Fibroblast of mammary gland (primary cell): ENCODE measurements at regions not wholly inside any gene's neighbourhood (a gene's known extent, or its start where the extent isn't known, plus 50 kb on each side); places are given as distances from the start of the nearest gene placed in this dataset.
"Not testable (repeated sequence)": the region's sequence is repeated elsewhere in the genome, so short reads cannot be mapped to it uniquely, and the experiment has no call there.

Experiments used
- DNase-seq: peaks from one replicate; pipeline ENCODE4 v3.0.0-alpha.2; 2010; ENCODE audit warnings: low read depth
- H3K4me3 ChIP-seq: 2 replicates; pipeline ENCODE4 v1.5.1; 2011; ENCODE audit warnings: low read depth, mild to moderate bottlenecking, low read length, moderate library complexity; ENCODE audit not compliant: control insufficient read depth
- TF ChIP-seq, protein P1 (sequence below): conservative IDR thresholded peaks from 2 replicates; pipeline ENCODE4 v1.5.1; 2011; ENCODE audit warnings: low read depth, low read length, inconsistent platforms; ENCODE audit not compliant: control insufficient read depth, insufficient read depth

DNA sequence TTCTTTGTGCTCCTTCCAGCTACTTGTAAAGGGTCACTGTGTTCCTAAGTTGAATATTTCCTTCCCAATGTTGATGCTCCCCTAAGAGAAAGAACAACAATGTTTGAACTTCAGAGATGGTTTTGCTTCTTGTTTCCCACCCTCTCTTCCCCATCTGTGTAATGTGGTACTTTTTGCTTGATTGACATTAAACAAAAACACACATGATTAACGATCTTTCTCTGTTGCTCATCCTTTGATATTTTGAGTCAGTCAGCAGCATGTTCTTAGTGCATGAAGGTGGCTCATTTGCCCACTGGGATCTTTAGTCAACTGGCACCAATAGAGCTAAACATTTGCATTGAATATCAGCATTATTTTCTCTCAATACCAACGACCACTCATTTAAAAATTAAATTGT lies 313.0 kb upstream of the RIOK2 start:
- H3K4me3 ChIP-seq = no peak overlapping the region
- no peak for DNase-seq
- TF ChIP-seq, protein P1, sequence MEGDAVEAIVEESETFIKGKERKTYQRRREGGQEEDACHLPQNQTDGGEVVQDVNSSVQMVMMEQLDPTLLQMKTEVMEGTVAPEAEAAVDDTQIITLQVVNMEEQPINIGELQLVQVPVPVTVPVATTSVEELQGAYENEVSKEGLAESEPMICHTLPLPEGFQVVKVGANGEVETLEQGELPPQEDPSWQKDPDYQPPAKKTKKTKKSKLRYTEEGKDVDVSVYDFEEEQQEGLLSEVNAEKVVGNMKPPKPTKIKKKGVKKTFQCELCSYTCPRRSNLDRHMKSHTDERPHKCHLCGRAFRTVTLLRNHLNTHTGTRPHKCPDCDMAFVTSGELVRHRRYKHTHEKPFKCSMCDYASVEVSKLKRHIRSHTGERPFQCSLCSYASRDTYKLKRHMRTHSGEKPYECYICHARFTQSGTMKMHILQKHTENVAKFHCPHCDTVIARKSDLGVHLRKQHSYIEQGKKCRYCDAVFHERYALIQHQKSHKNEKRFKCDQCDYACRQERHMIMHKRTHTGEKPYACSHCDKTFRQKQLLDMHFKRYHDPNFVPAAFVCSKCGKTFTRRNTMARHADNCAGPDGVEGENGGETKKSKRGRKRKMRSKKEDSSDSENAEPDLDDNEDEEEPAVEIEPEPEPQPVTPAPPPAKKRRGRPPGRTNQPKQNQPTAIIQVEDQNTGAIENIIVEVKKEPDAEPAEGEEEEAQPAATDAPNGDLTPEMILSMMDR = no peak

DNA sequence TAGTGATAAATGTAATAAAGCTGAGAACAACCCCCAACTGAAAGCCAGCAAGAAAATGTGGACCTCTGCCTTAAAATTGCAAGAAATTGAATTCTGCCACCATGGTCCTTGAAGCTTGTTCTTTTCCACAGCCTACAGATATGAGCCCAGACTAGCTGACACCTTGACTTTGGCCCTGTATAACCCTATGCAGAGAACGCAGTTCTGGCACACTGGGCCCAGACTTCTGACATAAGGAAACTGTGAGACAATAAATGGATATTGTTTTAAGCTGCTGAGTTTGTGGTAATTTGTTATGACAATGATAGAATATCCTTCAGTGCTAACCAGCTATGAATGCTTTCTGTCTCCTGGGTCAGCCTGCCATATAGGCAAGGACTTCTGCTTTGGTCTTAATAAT lies 315.6 kb upstream of the RIOK2 start:
- TF ChIP-seq, protein P1 = no peak
- DNase-seq = no peak
- H3K4me3 ChIP-seq = no peak overlapping the region

DNA sequence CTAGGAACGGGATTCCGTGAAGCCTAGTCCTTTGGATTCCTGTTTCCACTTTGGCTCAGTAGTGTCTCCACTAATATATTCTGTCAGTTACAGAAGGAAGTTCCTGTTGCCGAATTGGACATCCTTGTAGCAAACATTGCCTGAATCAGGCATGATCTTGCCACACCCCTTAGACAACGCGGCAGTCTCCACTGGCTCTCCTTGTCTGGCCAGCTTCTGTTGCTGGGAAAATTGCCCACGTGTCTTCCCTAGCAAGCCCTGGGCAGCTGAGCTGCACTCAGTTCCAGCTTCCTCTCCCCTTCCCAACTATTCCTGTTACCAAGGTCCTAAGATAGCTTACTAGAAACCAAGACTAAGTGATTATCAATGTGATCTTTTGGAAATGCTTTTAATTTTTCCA lies 316.6 kb upstream of the RIOK2 start:
- DNase-seq = peak; percentile 38
- no peak overlapping the region for H3K4me3 ChIP-seq
- TF ChIP-seq, protein P1 = no peak

DNA sequence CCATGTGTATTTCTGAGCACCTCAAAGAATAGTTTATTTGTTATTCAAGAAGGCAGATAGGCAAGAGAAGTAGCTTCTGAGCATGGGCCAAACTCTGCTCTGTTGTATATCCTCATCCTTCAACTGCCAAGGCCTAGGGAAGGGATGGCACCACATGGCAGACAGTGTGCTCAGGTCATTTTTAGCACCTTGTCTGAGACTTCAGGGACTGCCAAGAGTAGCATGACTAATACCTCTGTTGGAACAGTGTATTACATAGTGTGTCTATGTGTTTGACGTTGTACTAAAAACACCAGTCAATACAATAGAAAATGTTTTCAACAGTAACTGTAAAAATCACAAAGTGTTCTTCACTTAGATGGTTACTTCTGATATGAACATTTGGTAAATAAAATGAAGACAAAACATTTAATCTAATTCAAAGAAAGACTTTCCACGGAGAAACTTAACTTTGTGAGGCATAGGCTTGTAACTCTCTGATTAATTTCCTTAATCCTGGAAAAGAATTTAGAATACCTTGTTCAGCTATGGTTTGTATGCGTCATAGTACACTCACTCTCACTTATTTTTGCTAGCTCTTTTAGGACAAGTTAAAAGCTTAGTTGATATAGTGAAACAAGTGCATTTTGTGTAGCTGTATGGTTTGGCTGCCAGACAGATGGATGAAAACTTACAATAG lies 318.4 kb upstream of the RIOK2 start:
- H3K4me3 ChIP-seq = no peak overlapping the region
- peak; percentile 38 for DNase-seq
- TF ChIP-seq, protein P1 = no peak

DNA sequence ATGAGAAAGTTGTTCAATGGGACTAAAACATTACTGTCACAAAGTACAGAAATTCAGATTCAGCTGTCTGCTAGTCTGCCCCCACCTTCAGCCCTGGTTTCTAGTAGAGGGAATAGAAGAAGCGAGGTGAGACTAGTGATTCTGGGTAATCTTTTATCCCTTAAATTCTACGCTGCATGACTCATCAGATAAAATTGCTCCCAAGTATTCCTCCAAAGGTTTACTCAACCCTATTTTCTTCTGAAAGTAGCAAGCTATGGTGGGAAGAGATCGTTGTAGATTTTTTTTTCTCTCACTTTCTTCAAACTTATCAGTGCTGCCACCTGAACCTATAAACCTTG lies 318.9 kb upstream of the RIOK2 start:
- DNase-seq = peak; percentile 6
- H3K4me3 ChIP-seq = no peak overlapping the region
- TF ChIP-seq, protein P1 = no peak

DNA sequence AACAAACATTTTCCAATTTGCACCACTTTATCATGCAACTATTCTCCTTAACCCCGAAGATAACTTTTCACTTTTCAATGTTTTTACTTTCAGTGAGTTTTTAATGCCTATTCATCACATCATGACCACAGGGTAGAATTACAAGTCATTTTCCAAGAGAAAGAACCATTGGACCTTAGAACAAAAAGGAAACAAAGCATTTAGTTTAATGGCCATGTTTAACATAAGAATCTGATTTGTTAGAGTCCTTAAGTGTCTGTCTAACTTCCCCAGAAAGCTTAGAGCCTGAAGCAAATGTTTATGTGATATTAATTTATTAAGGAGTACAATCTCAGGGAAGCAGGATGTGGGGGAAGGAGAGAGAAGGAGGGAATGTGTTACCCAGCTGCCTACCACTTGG lies 325.8 kb upstream of the RIOK2 start:
- no peak for DNase-seq

DNA sequence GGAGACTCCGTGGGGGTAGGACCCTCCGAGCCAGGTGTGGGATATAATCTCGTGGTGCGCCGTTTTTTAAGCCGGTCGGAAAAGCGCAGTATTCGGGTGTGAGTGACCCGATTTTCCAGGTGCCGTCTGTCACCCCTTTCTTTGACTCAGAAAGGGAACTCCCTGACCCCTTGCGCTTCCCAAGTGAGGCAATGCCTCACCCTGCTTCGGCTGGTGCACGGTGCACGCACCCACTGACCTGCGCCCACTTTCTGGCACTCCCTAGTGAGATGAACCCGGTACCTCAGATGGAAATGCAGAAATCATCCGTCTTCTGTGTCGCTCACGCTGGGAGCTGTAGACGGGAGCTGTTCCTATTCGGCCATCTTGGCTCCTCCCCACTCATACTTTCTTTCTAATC lies 336.5 kb upstream of the RIOK2 start:
- not testable (repeated sequence) for DNase-seq, H3K4me3 ChIP-seq

More for the DNA sequence above, 325.8 kb upstream of the RIOK2 start:
- TF ChIP-seq, protein P1 = no peak
- H3K4me3 ChIP-seq = no peak overlapping the region

DNA sequence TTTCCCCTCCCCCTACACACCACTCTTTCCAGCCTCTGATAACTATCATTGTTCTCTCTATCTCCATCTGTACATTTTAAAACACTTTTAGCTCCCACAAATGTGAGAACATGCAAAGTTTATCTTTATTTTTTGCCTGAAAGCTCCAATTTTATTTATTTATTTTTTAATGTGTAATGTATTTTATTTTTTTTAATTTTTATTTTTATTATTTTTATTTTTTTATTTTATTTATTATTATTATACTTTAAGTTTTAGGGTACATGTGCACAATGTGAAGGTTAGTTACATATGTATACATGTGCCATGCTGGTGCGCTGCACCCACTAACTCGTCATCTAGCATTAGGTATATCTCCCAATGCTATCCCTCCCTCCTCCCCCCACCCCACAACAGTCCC lies 340.3 kb upstream of the RIOK2 start:
- not testable (repeated sequence) for DNase-seq, H3K4me3 ChIP-seq
